Endodermal cell (in vitro differentiated cells): ENCODE measurements at regions not wholly inside any gene's neighbourhood (a gene's known extent, or its start where the extent isn't known, plus 50 kb on each side); places are given as distances from the start of the nearest gene placed in this dataset.

ENCODE experiments used
- DNase-seq: peaks from one replicate; pipeline ENCODE4 v3.0.0-alpha.2; 2017
- H3K27ac ChIP-seq: 2 replicates; pipeline ENCODE4 v1.5.1; 2013; ENCODE audit warnings: mild to moderate bottlenecking, low read depth, low read length, moderate library complexity
- H3K27me3 ChIP-seq: 2 replicates; pipeline ENCODE4 v1.6.1; 2013; ENCODE audit warnings: mild to moderate bottlenecking, low read length, moderate library complexity; ENCODE audit not compliant: insufficient read depth, control insufficient read depth, poor library complexity, severe bottlenecking
- H3K36me3 ChIP-seq: 2 replicates; pipeline ENCODE4 v1.7.0; 2013; ENCODE audit warnings: mild to moderate bottlenecking, low read length, moderate library complexity; ENCODE audit not compliant: control insufficient read depth, insufficient read depth
- H3K4me1 ChIP-seq: one replicate; pipeline ENCODE4 v1.7.0; 2013; ENCODE audit warnings: low read length; ENCODE audit not compliant: control insufficient read depth, insufficient read depth
- H3K4me3 ChIP-seq: 2 replicates; pipeline ENCODE4 v1.5.1; 2013; ENCODE audit warnings: mild to moderate bottlenecking, low read length, moderate library complexity
- H3K9ac ChIP-seq: 2 replicates; pipeline ENCODE4 v1.6.1; 2013; ENCODE audit warnings: mild to moderate bottlenecking, low read length, moderate library complexity; ENCODE audit not compliant: poor library complexity, severe bottlenecking; ENCODE audit errors: extremely low read depth
- H3K9me3 ChIP-seq: 2 replicates; pipeline ENCODE4 v1.6.1; 2013; ENCODE audit warnings: mild to moderate bottlenecking, low read length, moderate library complexity; ENCODE audit not compliant: control insufficient read depth
- H3K27ac Mint-ChIP-seq: 2 replicates; pipeline ENCODE4 v1.8.0; 2020; ENCODE audit warnings: mixed read lengths
- H3K27me3 Mint-ChIP-seq: 2 replicates; pipeline ENCODE4 v1.8.0; 2021; ENCODE audit warnings: mild to moderate bottlenecking, mixed read lengths; ENCODE audit not compliant: insufficient read depth
- H3K36me3 Mint-ChIP-seq: 2 replicates; pipeline ENCODE4 v1.8.0; 2020; ENCODE audit warnings: low read depth, mixed read lengths
- H3K4me1 Mint-ChIP-seq: 2 replicates; pipeline ENCODE4 v1.8.0; 2020; ENCODE audit warnings: mixed read lengths
- H3K4me3 Mint-ChIP-seq: 2 replicates; pipeline ENCODE4 v1.8.0; 2020; ENCODE audit warnings: mild to moderate bottlenecking, moderate library complexity, mixed read lengths
- H3K9me3 Mint-ChIP-seq: 2 replicates; pipeline ENCODE4 v1.8.0; 2020; ENCODE audit warnings: mild to moderate bottlenecking, mixed read lengths
- WGBS, 2 experiments: methylation state at CpG; one replicate each; pipeline versions ENCODE4 v1.1.5 to v1.1.7; 2013; ENCODE audit warnings: missing lambda C conversion rate in 2 of 2, mixed read lengths in 1 of 2; ENCODE audit not compliant: insufficient coverage in 1 of 2, insufficient read length in 1 of 2; 5-methylcytosine and 5-hydroxymethylcytosine counted together
- TF ChIP-seq, protein P1 (sequence below): fragments of 200-600 bp; sonication (generic); conservative IDR thresholded peaks from 2 replicates; pipeline ENCODE4 v1.5.0; 2021; ENCODE audit warnings: antibody characterized with exemption, mild to moderate bottlenecking

GRCh38 chr7:13447637-13448036 lies 541.8 kb downstream of the ETV1 start:
- 89 to 100% methylated on average over 1 of the region's 1 CpG for WGBS, 2 experiments
- Histone ChIP-seq H3K9ac (no peak overlapping the region), H3K4me1 (no peaks in the 10 kb centered on the region), H3K27ac (no peak overlapping the region), H3K4me3 (no peak overlapping the region), H3K9me3 (no peaks in the 10 kb centered on the region), H3K36me3 (no peaks in the 10 kb centered on the region), H3K27me3 (no peaks in the 10 kb centered on the region)
- H3K4me3 Mint-ChIP-seq: no peak overlapping the region
- DNase-seq: no peak
- TF ChIP-seq, protein P1, sequence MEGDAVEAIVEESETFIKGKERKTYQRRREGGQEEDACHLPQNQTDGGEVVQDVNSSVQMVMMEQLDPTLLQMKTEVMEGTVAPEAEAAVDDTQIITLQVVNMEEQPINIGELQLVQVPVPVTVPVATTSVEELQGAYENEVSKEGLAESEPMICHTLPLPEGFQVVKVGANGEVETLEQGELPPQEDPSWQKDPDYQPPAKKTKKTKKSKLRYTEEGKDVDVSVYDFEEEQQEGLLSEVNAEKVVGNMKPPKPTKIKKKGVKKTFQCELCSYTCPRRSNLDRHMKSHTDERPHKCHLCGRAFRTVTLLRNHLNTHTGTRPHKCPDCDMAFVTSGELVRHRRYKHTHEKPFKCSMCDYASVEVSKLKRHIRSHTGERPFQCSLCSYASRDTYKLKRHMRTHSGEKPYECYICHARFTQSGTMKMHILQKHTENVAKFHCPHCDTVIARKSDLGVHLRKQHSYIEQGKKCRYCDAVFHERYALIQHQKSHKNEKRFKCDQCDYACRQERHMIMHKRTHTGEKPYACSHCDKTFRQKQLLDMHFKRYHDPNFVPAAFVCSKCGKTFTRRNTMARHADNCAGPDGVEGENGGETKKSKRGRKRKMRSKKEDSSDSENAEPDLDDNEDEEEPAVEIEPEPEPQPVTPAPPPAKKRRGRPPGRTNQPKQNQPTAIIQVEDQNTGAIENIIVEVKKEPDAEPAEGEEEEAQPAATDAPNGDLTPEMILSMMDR: no peak
- no peaks in the 10 kb centered on the region for H3K4me1 Mint-ChIP-seq
- H3K36me3 Mint-ChIP-seq: no peaks in the 10 kb centered on the region
- no peak overlapping the region for H3K27ac Mint-ChIP-seq
- H3K9me3 Mint-ChIP-seq: no peaks in the 10 kb centered on the region
- H3K27me3 Mint-ChIP-seq: no peaks in the 10 kb centered on the region

DNA sequence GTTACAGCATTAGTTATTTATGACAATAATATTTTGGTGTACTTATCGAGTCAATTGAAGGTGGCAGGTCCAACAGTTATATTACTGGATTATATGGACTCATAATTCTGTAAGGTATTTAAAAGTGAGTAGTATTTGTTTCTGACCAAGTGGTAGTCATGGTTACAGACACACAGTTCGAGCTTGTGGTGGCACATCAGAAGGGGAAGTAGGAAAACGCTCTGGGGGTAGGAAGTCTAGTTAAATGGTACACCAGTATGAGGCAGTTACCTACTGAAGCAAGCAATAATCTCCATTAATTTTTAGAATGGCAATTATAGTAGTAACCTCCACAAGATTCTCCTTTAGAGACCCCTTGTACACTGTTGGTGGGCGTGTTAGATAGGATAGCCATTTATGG lies 541.2 kb downstream of the ETV1 start:
- TF ChIP-seq, protein P1: no peak
- no peaks in the 10 kb centered on the region for H3K4me1 ChIP-seq
- Mint-ChIP-seq H3K4me1 (no peaks in the 10 kb centered on the region), H3K36me3 (no peaks in the 10 kb centered on the region), H3K27ac (no peak overlapping the region), H3K4me3 (no peak overlapping the region), H3K27me3 (no peaks in the 10 kb centered on the region), H3K9me3 (no peaks in the 10 kb centered on the region)
- H3K9me3 ChIP-seq: no peaks in the 10 kb centered on the region
- 91 to 100% methylated on average over 2 to 4 of the region's 4 CpGs for WGBS, 2 experiments
- H3K27ac ChIP-seq: no peak overlapping the region
- H3K9ac ChIP-seq: no peak overlapping the region
- H3K27me3 ChIP-seq: no peaks in the 10 kb centered on the region
- DNase-seq: no peak
- H3K36me3 ChIP-seq: no peaks in the 10 kb centered on the region
- no peak overlapping the region for H3K4me3 ChIP-seq

DNA sequence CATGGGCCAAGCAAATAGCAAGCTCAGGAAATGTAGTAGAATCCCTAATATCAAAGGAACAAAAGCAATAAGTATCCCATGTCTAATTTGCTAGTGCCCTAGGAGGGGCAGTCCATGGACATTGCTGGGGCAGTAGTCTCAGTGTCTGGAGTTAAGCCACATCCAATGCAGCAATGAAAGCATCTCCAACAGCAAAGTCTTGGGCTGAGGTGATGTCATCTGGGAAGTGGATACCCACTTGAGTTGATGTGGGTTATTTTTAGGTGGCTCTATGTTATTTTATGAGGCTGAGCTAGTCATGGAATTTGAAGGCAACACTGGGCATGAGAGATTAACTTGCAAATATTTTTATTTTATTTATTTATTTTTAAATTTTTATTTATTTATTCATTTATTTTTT lies 540.0 kb downstream of the ETV1 start:
- Mint-ChIP-seq H3K4me1 (no peaks in the 10 kb centered on the region), H3K27me3 (no peaks in the 10 kb centered on the region), H3K36me3 (no peaks in the 10 kb centered on the region), H3K27ac (no peak overlapping the region), H3K4me3 (no peak overlapping the region), H3K9me3 (no peaks in the 10 kb centered on the region)
- no peaks in the 10 kb centered on the region for H3K4me1 ChIP-seq
- no peak overlapping the region for H3K27ac ChIP-seq
- no peaks in the 10 kb centered on the region for H3K9me3 ChIP-seq
- H3K27me3 ChIP-seq: no peaks in the 10 kb centered on the region
- no peaks in the 10 kb centered on the region for H3K36me3 ChIP-seq
- DNase-seq: no peak
- H3K4me3 ChIP-seq: no peak overlapping the region
- no peak overlapping the region for H3K9ac ChIP-seq
- TF ChIP-seq, protein P1: no peak
